IMR-90 (cell line): ENCODE measurements at regions not wholly inside any gene's neighbourhood (a gene's known extent, or its start where the extent isn't known, plus 50 kb on each side); places are given as distances from the start of the nearest gene placed in this dataset.

Experiments
- ATAC-seq: fragments of 200-7000 bp; cut with Tn5 transposase; 2 replicates; pipeline ENCODE4 v1.9.1; 2020; ENCODE audit warnings: low read depth, mild to moderate bottlenecking, moderate library complexity
- BruUV-seq: library from RNA; stranded (reverse); fragments of 400-500 nt; replicated peaks from 2 replicates; lab custom pipeline; 2021; lab: Mats Ljungman, UMichigan
- CTCF ChIA-PET: fragments of 300-600 bp; formaldehyde crosslinking; extraction: SDS; loops from one replicate; lab custom pipeline; 2021; ENCODE audit warnings: antibody characterized with exemption; lab: Yijun Ruan, JAX
- POLR2A ChIA-PET: fragments of 300-600 bp; sonication (Branson Sonifier 250); formaldehyde crosslinking; loops from one replicate; lab custom pipeline; 2022; ENCODE audit warnings: antibody characterized with exemption; ENCODE audit not compliant: unreplicated experiment; lab: Charles Lee
- DNase-seq: peaks from one replicate; pipeline ENCODE4 v3.0.0; 2013
- H2AFZ ChIP-seq: replicated peaks from 2 replicates; pipeline ENCODE3; 2013; ENCODE audit warnings: low read length, mild to moderate bottlenecking; ENCODE audit not compliant: poor library complexity
- H2AK5ac ChIP-seq: 2 replicates; pipeline ENCODE4 v1.6.1; 2013; ENCODE audit warnings: low read depth, low read length, inconsistent platforms
- H2AK9ac ChIP-seq: replicated peaks from 2 replicates; pipeline ENCODE3; 2013; ENCODE audit warnings: mild to moderate bottlenecking, low read depth, low read length, moderate library complexity; ENCODE audit not compliant: poor library complexity
- H2BK120ac ChIP-seq: 2 replicates; pipeline ENCODE4 v1.6.1; 2013; ENCODE audit warnings: low read depth, low read length, inconsistent platforms
- H2BK15ac ChIP-seq: 3 replicates; pipeline ENCODE4 v1.6.1; 2013; ENCODE audit warnings: low read depth, low read length, inconsistent platforms
- H2BK20ac ChIP-seq: 2 replicates; pipeline ENCODE4 v1.6.1; 2013; ENCODE audit warnings: low read depth, mild to moderate bottlenecking, inconsistent platforms, low read length, moderate library complexity
- H2BK5ac ChIP-seq: 2 replicates; pipeline ENCODE4 v1.6.1; 2013; ENCODE audit warnings: mild to moderate bottlenecking, low read depth, low read length, inconsistent platforms; ENCODE audit not compliant: poor library complexity, severe bottlenecking
- H3K14ac ChIP-seq: replicated peaks from 2 replicates; pipeline ENCODE4 v1.6.1; 2013; ENCODE audit warnings: low read depth, low read length, inconsistent platforms
- H3K18ac ChIP-seq: 2 replicates; pipeline ENCODE4 v1.6.1; 2013; ENCODE audit warnings: low read depth, low read length, control low read depth
- H3K23ac ChIP-seq: 2 replicates; pipeline ENCODE4 v1.6.1; 2013; ENCODE audit warnings: low read depth, low read length, inconsistent platforms
- H3K27ac ChIP-seq: 2 replicates; pipeline ENCODE4 v1.5.1; 2013; ENCODE audit warnings: mild to moderate bottlenecking, control low read depth, low read length; ENCODE audit not compliant: insufficient read depth
- H3K27me3 ChIP-seq: 2 replicates; pipeline ENCODE4 v1.6.1; 2013; ENCODE audit warnings: low read length; ENCODE audit not compliant: control insufficient read depth, insufficient read depth
- H3K36me3 ChIP-seq: 2 replicates; pipeline ENCODE4 v1.6.1; 2013; ENCODE audit warnings: low read length, mixed read lengths; ENCODE audit not compliant: control insufficient read depth, insufficient read depth
- H3K4ac ChIP-seq: 2 replicates; pipeline ENCODE4 v1.6.1; 2013; ENCODE audit warnings: low read depth, low read length, inconsistent platforms
- H3K4me1 ChIP-seq: 2 replicates; pipeline ENCODE4 v1.6.1; 2013; ENCODE audit warnings: low read length, mixed read lengths; ENCODE audit not compliant: control insufficient read depth, insufficient read depth
- H3K4me2 ChIP-seq: 2 replicates; pipeline ENCODE4 v1.6.1; 2013; ENCODE audit warnings: low read depth, mild to moderate bottlenecking, control low read depth, low read length, moderate library complexity
- H3K4me3 ChIP-seq: 2 replicates; pipeline ENCODE4 v1.5.1; 2013; ENCODE audit warnings: low read depth, mild to moderate bottlenecking, control low read depth, low read length, moderate library complexity; ENCODE audit not compliant: insufficient read depth
- H3K56ac ChIP-seq: 2 replicates; pipeline ENCODE4 v1.6.1; 2013; ENCODE audit warnings: low read length, inconsistent platforms; ENCODE audit not compliant: insufficient read depth; ENCODE audit errors: extremely low read depth
- H3K79me1 ChIP-seq, 2 experiments: 2 replicates each; pipeline ENCODE4 v1.6.1; 2013; ENCODE audit warnings: low read length in 2 of 2, inconsistent platforms in 1 of 2, low read depth in 1 of 2
- H3K9ac ChIP-seq: 2 replicates; pipeline ENCODE4 v1.6.1; 2013; ENCODE audit warnings: low read depth, low read length, control low read depth
- H3K9me1 ChIP-seq: 2 replicates; pipeline ENCODE4 v1.6.1; 2013; ENCODE audit warnings: low read length, inconsistent platforms; ENCODE audit not compliant: insufficient read depth
- H3K9me3 ChIP-seq: 2 replicates; pipeline ENCODE4 v1.6.1; 2013; ENCODE audit warnings: low read length; ENCODE audit not compliant: control insufficient read depth, insufficient read depth
- H4K20me1 ChIP-seq: 2 replicates; pipeline ENCODE4 v1.6.1; 2013; ENCODE audit warnings: low read length, inconsistent platforms; ENCODE audit not compliant: insufficient read depth
- H4K5ac ChIP-seq: 2 replicates; pipeline ENCODE4 v1.6.1; 2013; ENCODE audit warnings: mild to moderate bottlenecking, low read depth, low read length, control low read depth
- H4K8ac ChIP-seq, 2 experiments: 2 replicates each; pipeline ENCODE4 v1.6.1; 2013; ENCODE audit warnings: low read depth in 2 of 2, low read length in 2 of 2, control low read depth in 1 of 2, inconsistent platforms in 1 of 2
- H4K91ac ChIP-seq: 2 replicates; pipeline ENCODE4 v1.6.1; 2013; ENCODE audit warnings: low read depth, low read length, inconsistent platforms; ENCODE audit not compliant: insufficient read depth
- BHLHE40 ChIP-seq: fragments of 150-350 bp; IDR thresholded peaks from 2 replicates; pipeline ENCODE4 v1.6.1; 2016; ENCODE audit warnings: mild to moderate bottlenecking, low read depth, low read length
- CEBPB ChIP-seq: IDR thresholded peaks from 2 replicates; pipeline ENCODE4 v1.6.1; 2012; ENCODE audit warnings: low read depth, low read length, improper control_type of control experiment
- CHD1 ChIP-seq: IDR thresholded peaks from 2 replicates; pipeline ENCODE4 v1.6.1; 2012; ENCODE audit warnings: low read depth, low read length, improper control_type of control experiment
- FOS ChIP-seq: fragments of 150-350 bp; IDR thresholded peaks from 2 replicates; pipeline ENCODE4 v1.6.1; 2016; ENCODE audit warnings: low read depth, low read length
- MAFK ChIP-seq: IDR thresholded peaks from 2 replicates; pipeline ENCODE4 v1.6.1; 2012; ENCODE audit warnings: low read depth, low read length, improper control_type of control experiment
- MAZ ChIP-seq: IDR thresholded peaks from 2 replicates; pipeline ENCODE4 v1.6.1; 2012; ENCODE audit warnings: low read depth, mild to moderate bottlenecking, low read length, improper control_type of control experiment, moderate library complexity, borderline replicate concordance
- MXI1 ChIP-seq: IDR thresholded peaks from 2 replicates; pipeline ENCODE4 v1.6.1; 2012; ENCODE audit warnings: low read depth, mild to moderate bottlenecking, low read length, moderate library complexity, borderline replicate concordance
- NFE2L2 ChIP-seq: fragments of 150-350 bp; IDR thresholded peaks from 2 replicates; pipeline ENCODE4 v1.6.1; 2016; ENCODE audit warnings: low read depth, mild to moderate bottlenecking, low read length
- POLR2A ChIP-seq: IDR thresholded peaks from 2 replicates; pipeline ENCODE4 v1.6.1; 2012; ENCODE audit warnings: mild to moderate bottlenecking, low read depth, low read length
- RAD21 ChIP-seq: IDR thresholded peaks from 2 replicates; pipeline ENCODE4 v1.6.1; 2012; ENCODE audit warnings: low read length, improper control_type of control experiment
- RFX5 ChIP-seq: IDR thresholded peaks from 2 replicates; pipeline ENCODE4 v1.8.0; 2012; ENCODE audit warnings: low read depth, mild to moderate bottlenecking, low read length, moderate library complexity
- SMC3 ChIP-seq: fragments of 150-350 bp; IDR thresholded peaks from 2 replicates; pipeline ENCODE4 v1.6.1; 2016; ENCODE audit warnings: low read depth, mild to moderate bottlenecking, antibody characterized with exemption, low read length, moderate library complexity
- WGBS, 2 experiments: methylation state at CpG; one replicate each; pipeline versions ENCODE4 v1.1.5 to v1.1.7; 2013; ENCODE audit warnings: missing lambda C conversion rate in 2 of 2; ENCODE audit not compliant: insufficient read length in 1 of 2; ENCODE audit errors: extremely low coverage in 2 of 2; 5-methylcytosine and 5-hydroxymethylcytosine counted together
- dilution Hi-C: fragments of 300-500 bp; cut with HindIII; formaldehyde crosslinking; loops from one replicate; pipeline ENCODE4 v1.14.3; 2018; ENCODE audit warnings: low sequenced_read_pairs; ENCODE audit not compliant: unreplicated experiment
- in situ Hi-C: fragments of 300-500 bp; cut with MboI; formaldehyde crosslinking; loops from 3 replicates; pipeline ENCODE4 v1.14.3; 2019; ENCODE audit warnings: low sequenced_read_pairs, inconsistent platforms, mixed read lengths
- intact Hi-C: fragments of 100-400 bp; cut with micrococcal nuclease; formaldehyde crosslinking; loops from 2 replicates; pipeline ENCODE4 v1.10.0; 2022
- TF ChIP-seq, protein P1 (sequence below): conservative IDR thresholded peaks from 2 replicates; pipeline ENCODE4 v1.5.1; 2012; ENCODE audit warnings: mild to moderate bottlenecking, low read depth, low read length, improper control_type of control experiment
- TF ChIP-seq, protein P2 (sequence below): fragments of 150-350 bp; IDR thresholded peaks from 2 replicates; pipeline ENCODE4 v1.6.1; 2016; ENCODE audit warnings: low read depth, mild to moderate bottlenecking, low read length, moderate library complexity, borderline replicate concordance

DNA sequence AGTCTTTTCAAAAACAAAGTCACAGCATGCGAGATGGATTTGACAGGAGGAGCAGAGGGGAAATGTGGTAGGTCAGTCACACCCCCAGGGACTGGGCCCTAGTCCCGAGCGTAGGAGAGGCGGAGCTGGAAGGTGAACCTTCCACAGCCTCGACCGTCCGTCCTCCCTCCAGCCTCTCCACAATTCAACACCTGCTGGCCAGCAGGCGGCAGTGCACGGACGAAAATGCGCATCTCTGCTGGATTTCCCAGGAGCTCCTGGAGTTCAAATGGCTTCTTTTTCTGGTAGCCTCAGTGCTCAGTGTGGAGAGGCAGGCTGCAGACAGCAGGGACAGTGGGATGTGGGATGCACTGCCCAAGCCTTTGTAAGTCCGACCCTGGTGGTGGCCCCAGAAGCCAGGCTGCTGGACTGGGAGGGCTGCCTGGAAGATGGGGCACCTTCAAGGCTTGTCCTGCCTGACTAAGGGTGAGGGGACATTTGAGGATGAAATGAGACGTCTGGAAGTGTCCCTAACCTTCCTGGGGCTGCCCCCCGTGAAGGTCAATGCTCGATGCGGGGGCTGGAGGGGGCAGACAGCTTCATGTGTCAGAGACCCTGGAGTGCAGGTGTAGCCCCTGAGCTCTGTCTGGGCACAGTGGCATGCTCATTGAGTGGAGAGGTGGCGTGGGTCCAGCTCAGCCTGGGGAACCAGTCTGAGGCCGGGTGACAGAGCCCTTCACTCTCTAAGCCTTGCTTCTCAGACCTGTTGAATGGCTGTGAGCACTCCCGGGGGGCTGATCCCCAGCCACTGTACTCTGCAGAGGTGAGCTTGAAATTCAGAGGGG, 189.5 kb downstream of the TFCP2L1 start:
- Histone ChIP-seq H3K4ac (no peak overlapping the region), H2AK5ac (no peak overlapping the region), H2BK20ac (no peak overlapping the region), H4K91ac (no peak overlapping the region), H2AFZ (peak overlapping the region; percentile 18), H3K14ac (no peak overlapping the region), H3K27ac (no peak overlapping the region), H3K27me3 (peaks cover 50% of the 10 kb centered on the region), H4K5ac (no peak overlapping the region), H3K4me3 (no peak overlapping the region), H3K9me1 (no peaks in the 10 kb centered on the region), H3K4me1 (no peaks in the 10 kb centered on the region), H4K8ac (no peak overlapping the region), H3K23ac (no peak overlapping the region; the same call in 1 of the 2 replicates), H3K56ac (no peak overlapping the region), H2BK120ac (no peak overlapping the region), H2BK5ac (no peak overlapping the region), H2AK9ac (no peak overlapping the region), H4K20me1 (no peaks in the 10 kb centered on the region), H3K4me2 (no peak overlapping the region), H3K79me1 (no peaks in the 10 kb centered on the region), H2BK15ac (no peak overlapping the region), H3K9ac (no peak overlapping the region), H3K9me3 (no peaks in the 10 kb centered on the region; the same call in 1 of the 2 replicates), H3K36me3 (no peaks in the 10 kb centered on the region), H3K18ac (no peak overlapping the region)
- dilution Hi-C loops: no loop called here
- intact Hi-C loops: loop anchor here (1.0 to 10.0 kb wide), 3 partner anchors 261 to 649 kb away; no protein-coding TSS in a partner anchor
- WGBS, 2 experiments: 38% methylated on average over 2 of the region's 19 CpGs; no CpG with 5 or more reads in 1 of the 2 experiments
- ChIA-PET POLR2A (interaction anchor here (1.0 kb wide), 1 partner anchor 21 kb away, joined by 3 read pairs; no protein-coding TSS in a partner anchor), CTCF (interaction anchor here (0.6 to 1.8 kb wide), 10 partner anchors 10 to 1320 kb away, joined by 3 to 7 read pairs (median 5); no protein-coding TSS in a partner anchor)
- peak; percentile 94 for ATAC-seq
- BruUV-seq: no TSS peak
- DNase-seq: peak; percentile 67
- in situ Hi-C loops: loop anchor here (10.0 to 25.0 kb wide), 3 partner anchors 259 to 642 kb away; partner anchors contain the start of genes NIFK and RNU4ATAC
- TF ChIP-seq POLR2A: no peak
- TF ChIP-seq MAZ: no peak
- TF ChIP-seq MXI1: no peak
- TF ChIP-seq FOS: no peak
- TF ChIP-seq, protein P1, sequence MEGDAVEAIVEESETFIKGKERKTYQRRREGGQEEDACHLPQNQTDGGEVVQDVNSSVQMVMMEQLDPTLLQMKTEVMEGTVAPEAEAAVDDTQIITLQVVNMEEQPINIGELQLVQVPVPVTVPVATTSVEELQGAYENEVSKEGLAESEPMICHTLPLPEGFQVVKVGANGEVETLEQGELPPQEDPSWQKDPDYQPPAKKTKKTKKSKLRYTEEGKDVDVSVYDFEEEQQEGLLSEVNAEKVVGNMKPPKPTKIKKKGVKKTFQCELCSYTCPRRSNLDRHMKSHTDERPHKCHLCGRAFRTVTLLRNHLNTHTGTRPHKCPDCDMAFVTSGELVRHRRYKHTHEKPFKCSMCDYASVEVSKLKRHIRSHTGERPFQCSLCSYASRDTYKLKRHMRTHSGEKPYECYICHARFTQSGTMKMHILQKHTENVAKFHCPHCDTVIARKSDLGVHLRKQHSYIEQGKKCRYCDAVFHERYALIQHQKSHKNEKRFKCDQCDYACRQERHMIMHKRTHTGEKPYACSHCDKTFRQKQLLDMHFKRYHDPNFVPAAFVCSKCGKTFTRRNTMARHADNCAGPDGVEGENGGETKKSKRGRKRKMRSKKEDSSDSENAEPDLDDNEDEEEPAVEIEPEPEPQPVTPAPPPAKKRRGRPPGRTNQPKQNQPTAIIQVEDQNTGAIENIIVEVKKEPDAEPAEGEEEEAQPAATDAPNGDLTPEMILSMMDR: peak; percentile 74
- TF ChIP-seq RFX5: no peak
- no peak for TF ChIP-seq MAFK
- TF ChIP-seq CEBPB: no peak
- TF ChIP-seq SMC3: peak; percentile 61
- no peak for TF ChIP-seq NFE2L2
- no peak for TF ChIP-seq CHD1
- peak; percentile 72 for TF ChIP-seq RAD21
- TF ChIP-seq BHLHE40: no peak
- TF ChIP-seq, protein P2, sequence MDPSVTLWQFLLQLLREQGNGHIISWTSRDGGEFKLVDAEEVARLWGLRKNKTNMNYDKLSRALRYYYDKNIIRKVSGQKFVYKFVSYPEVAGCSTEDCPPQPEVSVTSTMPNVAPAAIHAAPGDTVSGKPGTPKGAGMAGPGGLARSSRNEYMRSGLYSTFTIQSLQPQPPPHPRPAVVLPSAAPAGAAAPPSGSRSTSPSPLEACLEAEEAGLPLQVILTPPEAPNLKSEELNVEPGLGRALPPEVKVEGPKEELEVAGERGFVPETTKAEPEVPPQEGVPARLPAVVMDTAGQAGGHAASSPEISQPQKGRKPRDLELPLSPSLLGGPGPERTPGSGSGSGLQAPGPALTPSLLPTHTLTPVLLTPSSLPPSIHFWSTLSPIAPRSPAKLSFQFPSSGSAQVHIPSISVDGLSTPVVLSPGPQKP: no peak
